OCI-LY7 (cell line): ENCODE measurements at regions not wholly inside any gene's neighbourhood (a gene's known extent, or its start where the extent isn't known, plus 50 kb on each side); places are given as distances from the start of the nearest gene placed in this dataset.

Source experiments
- BruUV-seq: library from RNA; stranded (reverse); fragments of 400-500 nt; replicated peaks from 2 replicates; lab custom pipeline; 2021; lab: Mats Ljungman, UMichigan
- CTCF ChIA-PET: fragments of 300-600 bp; sonication (Branson Sonifier 250); formaldehyde crosslinking; loops from one replicate; lab custom pipeline; 2022; ENCODE audit warnings: antibody characterized with exemption; ENCODE audit not compliant: unreplicated experiment; lab: Charles Lee
- POLR2A ChIA-PET: fragments of 300-600 bp; sonication (Branson Sonifier 250); formaldehyde crosslinking; loops from one replicate; lab custom pipeline; 2022; ENCODE audit warnings: antibody characterized with exemption; lab: Charles Lee
- DNase-seq: peaks from one replicate; pipeline ENCODE4 v3.0.0-alpha.2; 2015; ENCODE audit warnings: low spot score
- H2AFZ ChIP-seq: fragments of 200-600 bp; sonication (generic), shearing (Covaris generic); 2 replicates; pipeline ENCODE4 v1.6.1; 2014; ENCODE audit warnings: mild to moderate bottlenecking, antibody characterized with exemption, low read length, moderate library complexity
- H3K27ac ChIP-seq: fragments of 200-600 bp; sonication (generic); 2 replicates; pipeline ENCODE4 v1.5.1; 2014; ENCODE audit warnings: mixed run types, low read depth, mild to moderate bottlenecking, moderate library complexity, low read length, inconsistent platforms; ENCODE audit not compliant: poor library complexity, severe bottlenecking
- H3K36me3 ChIP-seq: fragments of 200-600 bp; sonication (generic); 2 replicates; pipeline ENCODE4 v1.6.1; 2014; ENCODE audit warnings: mild to moderate bottlenecking, antibody characterized with exemption, low read length, moderate library complexity, mixed read lengths; ENCODE audit not compliant: insufficient read depth
- H3K4me1 ChIP-seq: fragments of 200-600 bp; sonication (generic); 2 replicates; pipeline ENCODE4 v1.5.1; 2014; ENCODE audit warnings: mild to moderate bottlenecking, low read length; ENCODE audit not compliant: insufficient read depth, poor library complexity, severe bottlenecking
- H3K4me2 ChIP-seq: fragments of 200-600 bp; sonication (generic); 2 replicates; pipeline ENCODE4 v1.6.1; 2014; ENCODE audit warnings: mild to moderate bottlenecking, low read length
- H3K4me3 ChIP-seq: fragments of 200-600 bp; sonication (generic); 2 replicates; pipeline ENCODE4 v1.5.1; 2014; ENCODE audit warnings: mild to moderate bottlenecking, low read depth, low read length; ENCODE audit not compliant: poor library complexity, severe bottlenecking
- H3K79me2 ChIP-seq: fragments of 200-600 bp; sonication (generic); 2 replicates; pipeline ENCODE4 v1.6.1; 2016; ENCODE audit warnings: low read depth, mild to moderate bottlenecking, low read length, moderate library complexity, mixed read lengths; ENCODE audit not compliant: insufficient read depth
- H3K9me2 ChIP-seq: fragments of 200-600 bp; sonication (generic); 2 replicates; pipeline ENCODE4 v1.6.1; 2016; ENCODE audit warnings: mild to moderate bottlenecking, low read length, mixed read lengths; ENCODE audit not compliant: insufficient read depth
- H3K9me3 ChIP-seq: fragments of 200-600 bp; sonication (generic); 2 replicates; pipeline ENCODE4 v1.6.1; 2014; ENCODE audit warnings: mild to moderate bottlenecking, mixed run types, low read length, mixed read lengths
- H4K20me1 ChIP-seq: fragments of 200-600 bp; sonication (generic); 2 replicates; pipeline ENCODE4 v1.6.1; 2014; ENCODE audit warnings: mild to moderate bottlenecking, antibody characterized with exemption, low read length, moderate library complexity, mixed read lengths; ENCODE audit not compliant: insufficient read depth
- EZH2phosphoT487 ChIP-seq: fragments of 200-600 bp; sonication (generic); IDR thresholded peaks from 2 replicates; pipeline ENCODE4 v1.6.1; 2018; ENCODE audit warnings: low read depth, borderline replicate concordance, mild to moderate bottlenecking, mixed run types, antibody characterized with exemption, low read length, moderate library complexity, mixed read lengths
- intact Hi-C: fragments of 100-400 bp; cut with micrococcal nuclease; formaldehyde crosslinking; loops from one replicate; pipeline ENCODE4 v1.10.0; 2022; ENCODE audit not compliant: unreplicated experiment
- TF ChIP-seq, protein P1 (sequence below): fragments of 200-600 bp; sonication (generic); conservative IDR thresholded peaks from 2 replicates; pipeline ENCODE4 v1.5.1; 2014; ENCODE audit warnings: mild to moderate bottlenecking, antibody characterized with exemption, low read length, moderate library complexity, mixed read lengths

DNA sequence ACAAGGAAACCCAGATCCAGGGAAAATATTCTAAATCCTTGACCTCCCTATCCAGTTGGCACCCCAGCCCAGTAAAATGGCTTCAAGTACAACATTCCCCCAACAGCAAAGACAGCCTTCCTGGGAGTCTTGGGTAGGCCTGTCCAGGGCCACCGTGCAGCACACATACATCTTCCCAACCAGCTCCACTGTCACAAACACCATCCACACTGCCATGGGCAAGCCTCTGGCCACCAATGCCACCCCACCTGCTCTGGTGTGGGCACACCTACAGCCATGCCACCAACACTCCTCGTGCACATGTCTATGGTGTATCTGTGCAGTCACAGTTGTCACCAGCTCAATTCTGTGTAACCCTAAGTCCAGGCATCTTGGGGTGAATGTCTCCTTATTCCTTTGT, 193.2 kb downstream of the DAD1 start:
- TF ChIP-seq, protein P1, sequence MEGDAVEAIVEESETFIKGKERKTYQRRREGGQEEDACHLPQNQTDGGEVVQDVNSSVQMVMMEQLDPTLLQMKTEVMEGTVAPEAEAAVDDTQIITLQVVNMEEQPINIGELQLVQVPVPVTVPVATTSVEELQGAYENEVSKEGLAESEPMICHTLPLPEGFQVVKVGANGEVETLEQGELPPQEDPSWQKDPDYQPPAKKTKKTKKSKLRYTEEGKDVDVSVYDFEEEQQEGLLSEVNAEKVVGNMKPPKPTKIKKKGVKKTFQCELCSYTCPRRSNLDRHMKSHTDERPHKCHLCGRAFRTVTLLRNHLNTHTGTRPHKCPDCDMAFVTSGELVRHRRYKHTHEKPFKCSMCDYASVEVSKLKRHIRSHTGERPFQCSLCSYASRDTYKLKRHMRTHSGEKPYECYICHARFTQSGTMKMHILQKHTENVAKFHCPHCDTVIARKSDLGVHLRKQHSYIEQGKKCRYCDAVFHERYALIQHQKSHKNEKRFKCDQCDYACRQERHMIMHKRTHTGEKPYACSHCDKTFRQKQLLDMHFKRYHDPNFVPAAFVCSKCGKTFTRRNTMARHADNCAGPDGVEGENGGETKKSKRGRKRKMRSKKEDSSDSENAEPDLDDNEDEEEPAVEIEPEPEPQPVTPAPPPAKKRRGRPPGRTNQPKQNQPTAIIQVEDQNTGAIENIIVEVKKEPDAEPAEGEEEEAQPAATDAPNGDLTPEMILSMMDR, result no peak
- TF ChIP-seq EZH2phosphoT487, result no peak
- CTCF ChIA-PET, result interaction anchor here (1.0 kb wide), 1 partner anchor 76 kb away, joined by 3 read pairs; no protein-coding TSS in a partner anchor
- DNase-seq, result no peak
- Histone ChIP-seq H3K4me1 (peaks cover 48% of the 10 kb centered on the region), H3K4me3 (no peak overlapping the region), H3K4me2 (no peak overlapping the region), H3K36me3 (no peaks in the 10 kb centered on the region), H3K27ac (no peak overlapping the region), H2AFZ (no peak overlapping the region), H3K9me2 (no peaks in the 10 kb centered on the region), H3K79me2 (no peaks in the 10 kb centered on the region), H4K20me1 (no peaks in the 10 kb centered on the region), H3K9me3 (no peaks in the 10 kb centered on the region)
- intact Hi-C loops, result no loop called here
- BruUV-seq, result no TSS peak
- POLR2A ChIA-PET, result interaction anchor here (0.9 to 1.9 kb wide), 7 partner anchors 16 to 160 kb away, joined by 3 to 6 read pairs (median 3); no protein-coding TSS in a partner anchor

DNA sequence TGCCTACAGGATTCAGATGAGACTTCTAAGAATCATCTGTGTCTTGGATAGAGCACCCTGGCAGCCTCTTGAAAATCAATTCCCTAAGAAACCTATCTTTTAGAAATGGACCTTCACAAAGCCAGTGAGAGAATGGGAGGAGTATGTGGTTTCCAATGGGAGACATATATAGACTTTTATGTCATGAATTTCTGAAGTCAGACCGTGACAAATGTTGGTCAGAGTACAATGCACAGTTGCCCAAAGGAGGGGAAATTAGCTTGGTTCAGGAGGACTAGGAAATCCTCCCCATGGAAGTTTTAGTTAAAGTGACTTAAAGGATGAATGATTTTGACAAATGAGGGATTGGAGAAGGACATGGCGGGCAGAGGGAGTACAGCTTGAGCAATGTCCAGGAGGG, 194.4 kb downstream of the DAD1 start:
- H3K4me1 ChIP-seq, result peaks cover 55% of the 10 kb centered on the region
- intact Hi-C loops, result loop anchor here (5.0 kb wide), 1 partner anchor 478 kb away; the partner anchor contains the start of gene LRP10
- no peak overlapping the region for H3K4me3 ChIP-seq
- H3K9me2 ChIP-seq, result no peaks in the 10 kb centered on the region
- H3K9me3 ChIP-seq, result no peaks in the 10 kb centered on the region
- no peaks in the 10 kb centered on the region for H3K79me2 ChIP-seq
- no peak for DNase-seq
- H2AFZ ChIP-seq, result no peak overlapping the region
- TF ChIP-seq EZH2phosphoT487, result no peak
- TF ChIP-seq, protein P1, result no peak
- ChIA-PET POLR2A (no interaction called here), CTCF (no interaction called here)
- H3K4me2 ChIP-seq, result no peak overlapping the region
- H3K36me3 ChIP-seq, result no peaks in the 10 kb centered on the region
- no peak overlapping the region for H3K27ac ChIP-seq
- no peaks in the 10 kb centered on the region for H4K20me1 ChIP-seq
- no TSS peak for BruUV-seq

DNA sequence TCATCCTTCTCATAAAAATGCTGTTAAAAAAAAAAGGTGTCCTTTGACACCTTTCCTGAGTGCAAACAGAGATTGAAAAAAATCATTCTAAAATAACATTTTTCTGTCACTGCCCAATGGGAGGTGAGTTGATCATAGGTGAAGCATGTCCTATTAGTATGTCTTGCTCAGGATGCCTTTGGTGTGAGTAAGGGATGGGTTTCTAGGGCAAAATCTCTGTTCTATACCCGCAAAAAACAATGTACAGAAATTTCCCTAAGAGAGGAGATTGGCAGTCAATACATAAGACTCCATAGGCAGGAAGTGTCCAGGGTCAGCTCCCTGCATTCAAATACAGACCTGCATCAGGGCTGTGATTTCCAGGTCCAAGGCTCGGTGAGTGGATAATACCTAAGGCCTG, 195.2 kb downstream of the DAD1 start:
- Histone ChIP-seq H3K79me2 (no peaks in the 10 kb centered on the region), H3K36me3 (no peaks in the 10 kb centered on the region), H3K4me1 (peaks cover 62% of the 10 kb centered on the region), H3K4me2 (peak overlapping the region; percentile 53), H3K27ac (no peak overlapping the region), H2AFZ (peak overlapping the region; percentile 73; the same call in 1 of the 2 replicates), H3K4me3 (no peak overlapping the region), H3K9me3 (no peaks in the 10 kb centered on the region), H4K20me1 (no peaks in the 10 kb centered on the region), H3K9me2 (no peaks in the 10 kb centered on the region)
- TF ChIP-seq, protein P1, result no peak
- TF ChIP-seq EZH2phosphoT487, result no peak
- no peak for DNase-seq
- intact Hi-C loops, result loop anchor here (2.0 to 5.0 kb wide), 2 partner anchors 25 to 479 kb away; partner anchors contain the start of gene LRP10
- no TSS peak for BruUV-seq
- ChIA-PET CTCF (no interaction called here), POLR2A (interaction anchor here (1.4 to 5.9 kb wide), 2 partner anchors 85 to 173 kb away, joined by 3 to 55 read pairs; no protein-coding TSS in a partner anchor)
